Progenitor cell of endocrine pancreas (in vitro differentiated cells): ENCODE measurements at regions not wholly inside any gene's neighbourhood (a gene's known extent, or its start where the extent isn't known, plus 50 kb on each side); places are given as distances from the start of the nearest gene placed in this dataset.

Experiments used
- DNase-seq: peaks from one replicate; pipeline ENCODE4 v3.0.0; 2021; ENCODE audit warnings: low spot score; ENCODE audit not compliant: unreplicated experiment
- H3K27ac Mint-ChIP-seq: 2 replicates; pipeline ENCODE4 v1.8.0; 2021; ENCODE audit warnings: mild to moderate bottlenecking, moderate library complexity, mixed read lengths
- H3K27me3 Mint-ChIP-seq: 2 replicates; pipeline ENCODE4 v1.8.0; 2021; ENCODE audit warnings: mixed read lengths
- H3K36me3 Mint-ChIP-seq: 2 replicates; pipeline ENCODE4 v1.8.0; 2022; ENCODE audit warnings: mixed read lengths; ENCODE audit not compliant: insufficient read depth
- H3K4me1 Mint-ChIP-seq: 2 replicates; pipeline ENCODE4 v1.8.0; 2021; ENCODE audit warnings: low read depth, mixed read lengths
- H3K4me3 Mint-ChIP-seq: 2 replicates; pipeline ENCODE4 v1.8.0; 2021; ENCODE audit warnings: low read depth, mild to moderate bottlenecking, moderate library complexity, mixed read lengths
- H3K9me3 Mint-ChIP-seq: 2 replicates; pipeline ENCODE4 v1.8.0; 2021; ENCODE audit warnings: low read depth, mixed read lengths
- TF ChIP-seq, protein P1 (sequence below): fragments of 200-600 bp; sonication (generic); IDR thresholded peaks from one replicate; pipeline ENCODE4 v1.5.0; 2021; ENCODE audit warnings: antibody characterized with exemption, mild to moderate bottlenecking; ENCODE audit not compliant: unreplicated experiment

- no peaks in the 10 kb centered on the region for H3K27me3 Mint-ChIP-seq
Measured at GRCh38 chr21:35477622-35478021, 428.5 kb upstream of the RUNX1 start.

DNA sequence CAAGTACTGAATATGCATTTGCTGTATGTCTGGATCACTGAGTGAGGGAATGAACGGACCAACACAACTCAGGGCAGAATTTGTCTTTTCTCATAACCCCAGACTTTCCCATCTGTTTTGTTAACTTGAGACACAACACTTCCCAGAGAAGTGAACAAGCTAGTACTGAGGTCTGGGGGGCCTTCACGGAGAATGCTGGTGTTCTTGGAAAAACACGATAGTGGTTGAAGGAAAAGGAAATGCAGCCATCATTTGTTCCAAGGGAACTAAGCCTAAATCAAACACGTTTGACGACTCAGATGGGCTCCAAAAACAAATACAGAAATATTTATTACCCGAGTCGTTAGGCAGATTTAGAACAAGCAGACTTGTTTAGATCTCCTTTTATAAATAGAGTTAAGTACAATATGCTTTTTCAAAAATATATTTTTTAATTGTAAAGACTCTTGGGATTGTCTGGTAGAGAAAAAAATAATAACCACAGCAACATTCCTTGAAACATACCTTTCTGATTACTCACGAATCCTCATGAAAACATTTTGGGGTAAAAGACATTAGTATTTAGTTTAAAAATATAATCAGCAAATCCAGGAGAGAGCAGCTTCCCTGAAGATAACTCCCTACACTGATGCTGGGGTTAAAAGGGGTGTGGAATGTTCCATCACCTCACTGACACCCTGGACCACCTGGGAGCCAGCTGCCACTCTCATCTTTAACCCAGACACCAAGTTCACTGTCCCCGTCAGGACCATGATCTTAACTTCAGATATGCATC lies 427.7 kb upstream of the RUNX1 start:
- Mint-ChIP-seq H3K9me3 (peaks cover 8% of the 10 kb centered on the region), H3K4me1 (no peaks in the 10 kb centered on the region), H3K36me3 (no peaks in the 10 kb centered on the region), H3K27me3 (no peaks in the 10 kb centered on the region), H3K27ac (no peak overlapping the region), H3K4me3 (no peak overlapping the region)
- DNase-seq: no peak
- TF ChIP-seq, protein P1, sequence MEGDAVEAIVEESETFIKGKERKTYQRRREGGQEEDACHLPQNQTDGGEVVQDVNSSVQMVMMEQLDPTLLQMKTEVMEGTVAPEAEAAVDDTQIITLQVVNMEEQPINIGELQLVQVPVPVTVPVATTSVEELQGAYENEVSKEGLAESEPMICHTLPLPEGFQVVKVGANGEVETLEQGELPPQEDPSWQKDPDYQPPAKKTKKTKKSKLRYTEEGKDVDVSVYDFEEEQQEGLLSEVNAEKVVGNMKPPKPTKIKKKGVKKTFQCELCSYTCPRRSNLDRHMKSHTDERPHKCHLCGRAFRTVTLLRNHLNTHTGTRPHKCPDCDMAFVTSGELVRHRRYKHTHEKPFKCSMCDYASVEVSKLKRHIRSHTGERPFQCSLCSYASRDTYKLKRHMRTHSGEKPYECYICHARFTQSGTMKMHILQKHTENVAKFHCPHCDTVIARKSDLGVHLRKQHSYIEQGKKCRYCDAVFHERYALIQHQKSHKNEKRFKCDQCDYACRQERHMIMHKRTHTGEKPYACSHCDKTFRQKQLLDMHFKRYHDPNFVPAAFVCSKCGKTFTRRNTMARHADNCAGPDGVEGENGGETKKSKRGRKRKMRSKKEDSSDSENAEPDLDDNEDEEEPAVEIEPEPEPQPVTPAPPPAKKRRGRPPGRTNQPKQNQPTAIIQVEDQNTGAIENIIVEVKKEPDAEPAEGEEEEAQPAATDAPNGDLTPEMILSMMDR: no peak

More at GRCh38 chr21:35477622-35478021, 428.5 kb upstream of the RUNX1 start:
- no peaks in the 10 kb centered on the region for H3K36me3 Mint-ChIP-seq
- TF ChIP-seq, protein P1: no peak
- no peaks in the 10 kb centered on the region for H3K4me1 Mint-ChIP-seq
- no peak overlapping the region for H3K27ac Mint-ChIP-seq
- H3K9me3 Mint-ChIP-seq: peaks cover 8% of the 10 kb centered on the region
- no peak for DNase-seq
- H3K4me3 Mint-ChIP-seq: no peak overlapping the region

GRCh38 chr21:35475762-35476161 lies 426.7 kb upstream of the RUNX1 start:
- peaks cover 4% of the 10 kb centered on the region for H3K4me1 Mint-ChIP-seq
- no peak for DNase-seq
- no peaks in the 10 kb centered on the region for H3K36me3 Mint-ChIP-seq
- no peak overlapping the region for H3K27ac Mint-ChIP-seq
- TF ChIP-seq, protein P1: no peak
- H3K27me3 Mint-ChIP-seq: no peaks in the 10 kb centered on the region
- peaks cover 8% of the 10 kb centered on the region for H3K9me3 Mint-ChIP-seq
- no peak overlapping the region for H3K4me3 Mint-ChIP-seq

- TF ChIP-seq, protein P1: no peak
- Mint-ChIP-seq H3K9me3 (peaks cover 7% of the 10 kb centered on the region), H3K4me3 (no peak overlapping the region), H3K27me3 (no peaks in the 10 kb centered on the region), H3K36me3 (no peaks in the 10 kb centered on the region), H3K4me1 (peaks cover 4% of the 10 kb centered on the region), H3K27ac (no peak overlapping the region)
- no peak for DNase-seq
Measured at GRCh38 chr21:35475009-35475408, 425.9 kb upstream of the RUNX1 start.

GRCh38 chr21:35473496-35473895 lies 424.4 kb upstream of the RUNX1 start:
- TF ChIP-seq, protein P1: no peak
- peaks cover 4% of the 10 kb centered on the region for H3K4me1 Mint-ChIP-seq
- no peaks in the 10 kb centered on the region for H3K27me3 Mint-ChIP-seq
- no peaks in the 10 kb centered on the region for H3K9me3 Mint-ChIP-seq
- DNase-seq: no peak
- no peak overlapping the region for H3K27ac Mint-ChIP-seq
- H3K4me3 Mint-ChIP-seq: no peak overlapping the region
- H3K36me3 Mint-ChIP-seq: no peaks in the 10 kb centered on the region
